Dermis blood vessel endothelial cell (primary cell): ENCODE measurements at regions not wholly inside any gene's neighbourhood (a gene's known extent, or its start where the extent isn't known, plus 50 kb on each side); places are given as distances from the start of the nearest gene placed in this dataset.
"Not testable (repeated sequence)": the region's sequence is repeated elsewhere in the genome, so short reads cannot be mapped to it uniquely, and the experiment has no call there.

Experiments
- DNase-seq: peaks from one replicate; pipeline ENCODE4 v3.0.0; 2010

- DNase-seq = no peak
Observed at GRCh38 chr6:144896871-144897270, 611.7 kb downstream of the UTRN start.

GRCh38 chr6:144897441-144897921 lies 612.3 kb downstream of the UTRN start:
- peak; percentile 74 for DNase-seq

- DNase-seq = peak; percentile 30
Observed at GRCh38 chr6:144898052-144898689, 613.0 kb downstream of the UTRN start.

GRCh38 chr6:144898741-144899140 lies 613.6 kb downstream of the UTRN start:
- no peak for DNase-seq

- no peak for DNase-seq
Observed at GRCh38 chr6:144899161-144899560, 614.0 kb downstream of the UTRN start.

- DNase-seq = no peak
Observed at GRCh38 chr6:144901412-144901811, 616.3 kb downstream of the UTRN start.

GRCh38 chr6:144908004-144908403 lies 622.9 kb downstream of the UTRN start:
- DNase-seq = no peak

GRCh38 chr6:144909753-144910285 lies 624.7 kb downstream of the UTRN start:
- DNase-seq = no peak

- DNase-seq = no peak
Observed at GRCh38 chr6:144911322-144911721, 626.2 kb downstream of the UTRN start.

GRCh38 chr6:144912474-144912873 lies 627.3 kb downstream of the UTRN start:
- no peak for DNase-seq

- no peak for DNase-seq
Observed at GRCh38 chr6:144918073-144918472, 632.9 kb downstream of the UTRN start.

- no peak for DNase-seq
Observed at GRCh38 chr6:144919560-144919959, 634.4 kb downstream of the UTRN start.

GRCh38 chr6:144920391-144920961 lies 635.3 kb downstream of the UTRN start:
- DNase-seq = no peak

GRCh38 chr6:144921206-144921975 lies 636.3 kb downstream of the UTRN start:
- DNase-seq = no peak

GRCh38 chr6:144922120-144922722 lies 637.1 kb downstream of the UTRN start:
- DNase-seq = no peak

- DNase-seq = not testable (repeated sequence)
Observed at GRCh38 chr6:144922771-144923490, 637.8 kb downstream of the UTRN start.

- DNase-seq = not testable (repeated sequence)
Observed at GRCh38 chr6:144923491-144923787, 638.3 kb downstream of the UTRN start.

- DNase-seq = no peak
Observed at GRCh38 chr6:144928847-144929246, 643.7 kb downstream of the UTRN start.

- DNase-seq = no peak
Observed at GRCh38 chr6:144929262-144929661, 644.1 kb downstream of the UTRN start.

- peak; percentile 50 for DNase-seq
Observed at GRCh38 chr6:144931172-144932035, 646.3 kb downstream of the UTRN start.

- DNase-seq = no peak
Observed at GRCh38 chr6:144932621-144933020, 647.5 kb downstream of the UTRN start.

GRCh38 chr6:144935181-144935580 lies 650.0 kb downstream of the UTRN start:
- DNase-seq = peak; percentile 40
